ENCODE measurements at regions not wholly inside any gene's neighbourhood (a gene's known extent, or its start where the extent isn't known, plus 50 kb on each side); places are given as distances from the start of the nearest gene placed in this dataset.
"Not testable (repeated sequence)": the region's sequence is repeated elsewhere in the genome, so short reads cannot be mapped to it uniquely, and the experiment has no call there.

DNA sequence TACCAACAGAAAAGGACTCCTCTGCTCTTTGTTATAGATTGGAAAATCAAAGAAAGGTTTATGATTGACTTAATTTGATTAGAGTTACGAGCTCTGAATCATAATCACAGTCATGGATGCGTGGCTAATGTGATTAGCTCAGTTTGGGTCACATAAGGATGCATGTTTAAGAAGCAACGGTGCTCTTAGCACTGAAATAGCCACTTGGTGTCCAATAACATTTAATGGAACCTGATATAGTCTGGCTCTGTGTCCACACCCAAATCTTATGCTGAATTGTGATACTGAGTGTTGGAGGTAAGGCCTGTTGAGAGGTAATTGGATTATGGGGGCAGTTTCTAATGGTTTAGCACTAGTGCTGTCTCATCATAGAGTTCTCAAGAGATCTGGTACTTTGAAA, 501.6 kb downstream of the SLC6A15 start:
- no peaks in the 10 kb centered on the region for H4K20me1 ChIP-seq (ENCODE audit: insufficient read depth, low read depth, low read length)
- H3K4me2 ChIP-seq (ENCODE audit: low read depth, low read length, poor library complexity, severe bottlenecking) = no peak overlapping the region
- no peak for DNase-seq
- no peak overlapping the region for H2AFZ ChIP-seq (ENCODE audit: low read length)
- H3K36me3 ChIP-seq (ENCODE audit: insufficient read depth, low read length) = no peaks in the 10 kb centered on the region
- H3K4me3 ChIP-seq (ENCODE audit: low read length) = no peak overlapping the region
- no peaks in the 10 kb centered on the region for H3K27me3 ChIP-seq (ENCODE audit: low read length)
- no peak overlapping the region for H3K9ac ChIP-seq (ENCODE audit: low read length)
- no peak overlapping the region for H3K27ac ChIP-seq (ENCODE audit: low read length)
- H3K9me2 ChIP-seq (replicated peaks; ENCODE audit: insufficient read depth, low read length) = no peaks in the 10 kb centered on the region
- peaks cover 27% of the 10 kb centered on the region for H3K9me3 ChIP-seq (ENCODE audit: low read length)
- H3K4me1 ChIP-seq (ENCODE audit: low read length) = no peaks in the 10 kb centered on the region
- H3K79me2 ChIP-seq (ENCODE audit: low read length) = no peaks in the 10 kb centered on the region

DNA sequence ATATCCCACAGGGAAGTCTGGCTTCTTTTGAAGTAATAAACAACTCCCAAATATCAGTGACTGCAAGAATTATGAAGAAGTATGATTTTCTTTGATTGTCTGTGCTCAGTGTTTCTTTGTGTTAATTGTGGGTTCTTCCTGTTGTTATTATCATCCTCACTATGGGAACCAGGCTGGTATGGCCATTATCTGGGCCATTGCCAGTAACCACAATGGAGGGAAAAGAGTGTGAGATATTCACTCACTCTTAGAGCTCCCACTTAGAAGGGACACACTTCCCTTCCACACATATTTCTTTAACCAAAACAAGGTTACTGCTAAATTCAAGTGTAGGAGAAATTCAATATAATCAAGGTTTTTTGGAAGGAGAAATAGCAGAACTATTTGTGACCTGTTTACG, 503.7 kb downstream of the SLC6A15 start:
- peaks cover 21% of the 10 kb centered on the region for H3K9me3 ChIP-seq (ENCODE audit: low read length)
- no peak overlapping the region for H3K9ac ChIP-seq (ENCODE audit: low read length)
- H2AFZ ChIP-seq (ENCODE audit: low read length) = no peak overlapping the region
- H3K9me2 ChIP-seq (replicated peaks; ENCODE audit: insufficient read depth, low read length) = no peaks in the 10 kb centered on the region
- no peaks in the 10 kb centered on the region for H3K27me3 ChIP-seq (ENCODE audit: low read length)
- no peaks in the 10 kb centered on the region for H4K20me1 ChIP-seq (ENCODE audit: insufficient read depth, low read depth, low read length)
- no peak overlapping the region for H3K4me2 ChIP-seq (ENCODE audit: low read depth, low read length, poor library complexity, severe bottlenecking)
- no peak overlapping the region for H3K4me3 ChIP-seq (ENCODE audit: low read length)
- no peaks in the 10 kb centered on the region for H3K79me2 ChIP-seq (ENCODE audit: low read length)
- H3K27ac ChIP-seq (ENCODE audit: low read length) = no peak overlapping the region
- H3K4me1 ChIP-seq (ENCODE audit: low read length) = no peaks in the 10 kb centered on the region
- DNase-seq = no peak
- H3K36me3 ChIP-seq (ENCODE audit: insufficient read depth, low read length) = no peaks in the 10 kb centered on the region

DNA sequence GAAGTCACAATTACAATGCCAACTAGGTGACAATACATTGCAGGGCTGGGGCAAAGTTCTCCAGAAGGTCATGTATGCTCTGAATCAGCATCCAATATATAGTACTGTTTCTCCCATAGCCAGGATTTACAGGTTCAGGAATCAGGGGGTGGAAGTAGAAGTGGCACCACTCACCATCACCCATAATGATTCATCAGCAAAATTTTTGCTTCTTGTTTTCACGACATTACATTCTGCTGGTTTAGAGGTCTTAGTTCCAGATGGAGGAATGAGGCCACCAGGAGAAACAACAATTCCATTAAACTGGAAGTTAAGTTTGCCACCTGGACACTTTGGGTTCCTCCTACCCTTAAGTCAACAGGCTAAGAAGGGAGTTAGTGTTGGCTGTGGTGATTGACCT, 505.9 kb downstream of the SLC6A15 start:
- H3K4me2 ChIP-seq (ENCODE audit: low read depth, low read length, poor library complexity, severe bottlenecking); H3K9ac ChIP-seq (ENCODE audit: low read length); H4K20me1 ChIP-seq (ENCODE audit: insufficient read depth, low read depth, low read length); H3K4me1 ChIP-seq (ENCODE audit: low read length); H3K27ac ChIP-seq (ENCODE audit: low read length); H3K4me3 ChIP-seq (ENCODE audit: low read length); H3K79me2 ChIP-seq (ENCODE audit: low read length); H2AFZ ChIP-seq (ENCODE audit: low read length); H3K9me2 ChIP-seq (replicated peaks; ENCODE audit: insufficient read depth, low read length); DNase-seq; H3K36me3 ChIP-seq (ENCODE audit: insufficient read depth, low read length); H3K27me3 ChIP-seq (ENCODE audit: low read length): not testable (repeated sequence)
- H3K9me3 ChIP-seq (ENCODE audit: low read length) = peaks cover 20% of the 10 kb centered on the region

- no peaks in the 10 kb centered on the region for H3K4me1 ChIP-seq (ENCODE audit: low read length)
Observed at GRCh38 chr12:84397846-84398245, 514.8 kb downstream of the SLC6A15 start.

GRCh38 chr12:84397263-84397662, 515.3 kb downstream of the SLC6A15 start:
- peak; percentile 56 for DNase-seq
- Histone ChIP-seq H3K4me1 (ENCODE audit: low read length) (no peaks in the 10 kb centered on the region), H4K20me1 (ENCODE audit: insufficient read depth, low read depth, low read length) (no peaks in the 10 kb centered on the region)

More at GRCh38 chr12:84397846-84398245, 514.8 kb downstream of the SLC6A15 start:
- no peaks in the 10 kb centered on the region for H3K27me3 ChIP-seq (ENCODE audit: low read length)
- no peaks in the 10 kb centered on the region for H3K36me3 ChIP-seq (ENCODE audit: insufficient read depth, low read length)
- H3K9me3 ChIP-seq (ENCODE audit: low read length) = no peaks in the 10 kb centered on the region
- H3K79me2 ChIP-seq (ENCODE audit: low read length) = no peaks in the 10 kb centered on the region
- H3K27ac ChIP-seq (ENCODE audit: low read length) = no peak overlapping the region
- H3K9me2 ChIP-seq (replicated peaks; ENCODE audit: insufficient read depth, low read length) = no peaks in the 10 kb centered on the region
- H3K4me3 ChIP-seq (ENCODE audit: low read length) = no peak overlapping the region
- no peak for DNase-seq
- H3K9ac ChIP-seq (ENCODE audit: low read length) = no peak overlapping the region
- H2AFZ ChIP-seq (ENCODE audit: low read length) = no peak overlapping the region
- no peaks in the 10 kb centered on the region for H4K20me1 ChIP-seq (ENCODE audit: insufficient read depth, low read depth, low read length)
- H3K4me2 ChIP-seq (ENCODE audit: low read depth, low read length, poor library complexity, severe bottlenecking) = no peak overlapping the region

DNA sequence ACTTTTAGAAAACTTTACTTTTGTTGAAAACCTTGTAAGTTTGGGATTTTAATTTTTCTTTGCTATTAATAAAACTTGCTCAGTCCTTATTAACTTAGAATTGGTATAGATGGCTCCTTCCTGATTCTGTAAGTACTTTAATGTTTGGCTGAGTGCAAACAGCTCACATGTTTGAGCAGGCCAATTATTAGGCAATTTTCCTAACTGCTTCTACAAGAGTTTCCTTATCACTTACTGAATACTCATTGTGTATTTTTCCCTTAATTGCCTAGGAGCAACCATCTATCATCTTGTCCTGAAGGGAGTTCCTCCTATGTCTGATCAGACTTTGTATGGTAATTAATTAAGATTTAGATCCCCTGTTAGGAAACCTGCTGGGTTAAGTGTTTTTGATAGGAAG, 521.4 kb downstream of the SLC6A15 start:
- not testable (repeated sequence) for H3K9ac ChIP-seq (ENCODE audit: low read length); H3K4me3 ChIP-seq (ENCODE audit: low read length); H4K20me1 ChIP-seq (ENCODE audit: insufficient read depth, low read depth, low read length); H3K9me2 ChIP-seq (replicated peaks; ENCODE audit: insufficient read depth, low read length); H3K27me3 ChIP-seq (ENCODE audit: low read length); H3K27ac ChIP-seq (ENCODE audit: low read length); H3K79me2 ChIP-seq (ENCODE audit: low read length); DNase-seq; H3K36me3 ChIP-seq (ENCODE audit: insufficient read depth, low read length); H3K4me1 ChIP-seq (ENCODE audit: low read length); H2AFZ ChIP-seq (ENCODE audit: low read length); H3K4me2 ChIP-seq (ENCODE audit: low read depth, low read length, poor library complexity, severe bottlenecking)
- H3K9me3 ChIP-seq (ENCODE audit: low read length) = peaks cover 18% of the 10 kb centered on the region; the same call in 1 of the 2 replicates

More at GRCh38 chr12:84397263-84397662, 515.3 kb downstream of the SLC6A15 start:
- H3K4me2 ChIP-seq (ENCODE audit: low read depth, low read length, poor library complexity, severe bottlenecking) = no peak overlapping the region
- no peaks in the 10 kb centered on the region for H3K36me3 ChIP-seq (ENCODE audit: insufficient read depth, low read length)
- H2AFZ ChIP-seq (ENCODE audit: low read length) = no peak overlapping the region
- no peak overlapping the region for H3K9ac ChIP-seq (ENCODE audit: low read length)
- H3K27ac ChIP-seq (ENCODE audit: low read length) = no peak overlapping the region
- H3K27me3 ChIP-seq (ENCODE audit: low read length) = no peaks in the 10 kb centered on the region
- no peaks in the 10 kb centered on the region for H3K9me2 ChIP-seq (replicated peaks; ENCODE audit: insufficient read depth, low read length)
- H3K4me3 ChIP-seq (ENCODE audit: low read length) = no peak overlapping the region
- H3K79me2 ChIP-seq (ENCODE audit: low read length) = no peaks in the 10 kb centered on the region
- H3K9me3 ChIP-seq (ENCODE audit: low read length) = no peaks in the 10 kb centered on the region

GRCh38 chr12:84384384-84384783, 528.2 kb downstream of the SLC6A15 start:
- no peak overlapping the region for H3K9ac ChIP-seq (ENCODE audit: low read length)
- no peak overlapping the region for H3K27ac ChIP-seq (ENCODE audit: low read length)
- DNase-seq = no peak
- H3K36me3 ChIP-seq (ENCODE audit: insufficient read depth, low read length) = no peaks in the 10 kb centered on the region
- no peaks in the 10 kb centered on the region for H4K20me1 ChIP-seq (ENCODE audit: insufficient read depth, low read depth, low read length)
- no peaks in the 10 kb centered on the region for H3K27me3 ChIP-seq (ENCODE audit: low read length)
- H3K9me2 ChIP-seq (replicated peaks; ENCODE audit: insufficient read depth, low read length) = no peaks in the 10 kb centered on the region
- H3K4me1 ChIP-seq (ENCODE audit: low read length) = no peaks in the 10 kb centered on the region
- H3K4me3 ChIP-seq (ENCODE audit: low read length) = no peak overlapping the region
- H3K79me2 ChIP-seq (ENCODE audit: low read length) = no peaks in the 10 kb centered on the region
- H2AFZ ChIP-seq (ENCODE audit: low read length) = no peak overlapping the region
- no peak overlapping the region for H3K4me2 ChIP-seq (ENCODE audit: low read depth, low read length, poor library complexity, severe bottlenecking)
- peaks cover 24% of the 10 kb centered on the region; the same call in 1 of the 2 replicates for H3K9me3 ChIP-seq (ENCODE audit: low read length)

DNA sequence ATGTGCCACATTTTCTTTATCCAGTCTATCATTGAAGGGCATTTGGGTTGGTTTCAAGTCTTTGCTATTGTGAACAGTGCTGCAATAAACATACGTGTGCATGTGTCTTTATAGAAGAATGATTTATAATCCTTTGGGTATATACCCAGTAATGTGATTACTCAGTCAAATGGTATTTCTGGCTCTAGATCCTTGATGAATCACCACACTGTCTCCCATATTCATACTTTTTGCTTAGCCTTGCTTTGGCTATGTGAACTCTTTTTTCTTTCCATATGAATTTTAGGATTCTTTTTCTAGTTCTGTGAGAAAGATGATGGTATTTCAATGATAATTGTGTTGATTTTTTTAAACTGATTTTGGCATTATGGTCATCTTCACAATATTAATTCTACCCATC, 530.1 kb downstream of the SLC6A15 start:
- not testable (repeated sequence) for H3K79me2 ChIP-seq (ENCODE audit: low read length); H3K4me1 ChIP-seq (ENCODE audit: low read length); H3K4me2 ChIP-seq (ENCODE audit: low read depth, low read length, poor library complexity, severe bottlenecking); H2AFZ ChIP-seq (ENCODE audit: low read length); H3K4me3 ChIP-seq (ENCODE audit: low read length); H3K27me3 ChIP-seq (ENCODE audit: low read length); DNase-seq; H3K9ac ChIP-seq (ENCODE audit: low read length); H4K20me1 ChIP-seq (ENCODE audit: insufficient read depth, low read depth, low read length); H3K9me2 ChIP-seq (replicated peaks; ENCODE audit: insufficient read depth, low read length); H3K27ac ChIP-seq (ENCODE audit: low read length); H3K36me3 ChIP-seq (ENCODE audit: insufficient read depth, low read length)
- H3K9me3 ChIP-seq (ENCODE audit: low read length) = peaks cover 11% of the 10 kb centered on the region; the same call in 1 of the 2 replicates

- no peak overlapping the region for H3K4me2 ChIP-seq (ENCODE audit: low read depth, low read length, poor library complexity, severe bottlenecking)
- no peaks in the 10 kb centered on the region for H3K9me2 ChIP-seq (replicated peaks; ENCODE audit: insufficient read depth, low read length)
- DNase-seq = no peak
- H4K20me1 ChIP-seq (ENCODE audit: insufficient read depth, low read depth, low read length) = no peaks in the 10 kb centered on the region
- no peaks in the 10 kb centered on the region for H3K27me3 ChIP-seq (ENCODE audit: low read length)
- H3K4me3 ChIP-seq (ENCODE audit: low read length) = no peak overlapping the region
- H3K79me2 ChIP-seq (ENCODE audit: low read length) = no peaks in the 10 kb centered on the region
- no peak overlapping the region for H2AFZ ChIP-seq (ENCODE audit: low read length)
- H3K27ac ChIP-seq (ENCODE audit: low read length) = no peak overlapping the region
- peaks cover 9% of the 10 kb centered on the region; the same call in 1 of the 2 replicates for H3K9me3 ChIP-seq (ENCODE audit: low read length)
- H3K4me1 ChIP-seq (ENCODE audit: low read length) = no peaks in the 10 kb centered on the region
- H3K9ac ChIP-seq (ENCODE audit: low read length) = no peak overlapping the region
- H3K36me3 ChIP-seq (ENCODE audit: insufficient read depth, low read length) = no peaks in the 10 kb centered on the region
Observed at GRCh38 chr12:84376320-84376719, 536.3 kb downstream of the SLC6A15 start.
